Gastroesophageal sphincter (tissue), 3 donors: ENCODE measurements at regions not wholly inside any gene's neighbourhood (a gene's known extent, or its start where the extent isn't known, plus 50 kb on each side); places are given as distances from the start of the nearest gene placed in this dataset.

ENCODE experiments used
- CTCF ChIP-seq, 4 experiments: fragments of 200-600 bp in 2 of 4; fragments of 450-650 bp in 2 of 4; sonication (generic) in 1 of 4; IDR thresholded peaks; one replicate each; pipeline ENCODE4 v1.5.1; 2017 to 2019; ENCODE audit warnings: antibody characterized with exemption in 4 of 4, mild to moderate bottlenecking in 2 of 4, moderate library complexity in 2 of 4
- EP300 ChIP-seq: sonication (generic); formaldehyde crosslinking; IDR thresholded peaks from one replicate; pipeline ENCODE4 v1.6.1; 2017; ENCODE audit warnings: antibody characterized with exemption, mild to moderate bottlenecking
- POLR2A ChIP-seq, 2 donors: fragments of 450-650 bp; IDR thresholded peaks; one replicate each; pipeline ENCODE4 v1.6.1; 2017; ENCODE audit warnings: antibody characterized with exemption in 2 of 2, mild to moderate bottlenecking in 2 of 2, moderate library complexity in 1 of 2
- POLR2AphosphoS5 ChIP-seq: sonication (generic); formaldehyde crosslinking; IDR thresholded peaks from one replicate; pipeline ENCODE4 v1.6.1; 2017; ENCODE audit warnings: antibody characterized with exemption

GRCh38 chr20:4451487-4452081, 202.5 kb upstream of the ADRA1D start:
- TF ChIP-seq CTCF (IDR thresholded peaks at IDR 0.05) (no peak), POLR2AphosphoS5 (no peak), POLR2A (IDR thresholded peaks at IDR 0.05) (no peak), EP300 (no peak)
